HG03354 (cell line): ENCODE measurements at regions not wholly inside any gene's neighbourhood (a gene's known extent, or its start where the extent isn't known, plus 50 kb on each side); places are given as distances from the start of the nearest gene placed in this dataset.
"Not testable (repeated sequence)": the region's sequence is repeated elsewhere in the genome, so short reads cannot be mapped to it uniquely, and the experiment has no call there.

Source experiments
- ATAC-seq: cut with Tn5 transposase; IDR thresholded peaks from one replicate; pipeline ENCODE4 v1.9.1; 2021; ENCODE audit warnings: mild to moderate bottlenecking; ENCODE audit not compliant: unreplicated experiment, poor library complexity, severe bottlenecking

GRCh38 chr3:1456781-1457311 is 364.0 kb downstream of the CNTN6 start:
- no peak for ATAC-seq

DNA sequence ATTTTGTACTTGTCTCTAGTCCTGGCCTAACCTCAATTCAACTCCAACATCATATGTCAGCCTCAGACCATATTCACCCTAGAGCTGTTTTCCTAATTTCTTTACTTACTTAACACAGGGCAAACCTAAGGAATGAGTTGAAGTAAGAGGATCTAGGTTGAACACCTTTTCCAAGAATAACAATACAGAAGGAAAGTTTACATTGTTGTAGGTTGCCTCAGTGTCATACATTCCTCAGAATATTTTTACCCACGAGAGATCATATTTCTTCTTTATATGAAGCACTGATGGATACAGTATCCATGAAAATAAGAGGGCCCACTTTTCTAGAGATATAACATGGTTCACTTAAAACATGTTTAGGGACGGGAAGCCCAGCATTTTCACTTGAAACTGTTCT is 369.5 kb downstream of the CNTN6 start:
- no peak for ATAC-seq

DNA sequence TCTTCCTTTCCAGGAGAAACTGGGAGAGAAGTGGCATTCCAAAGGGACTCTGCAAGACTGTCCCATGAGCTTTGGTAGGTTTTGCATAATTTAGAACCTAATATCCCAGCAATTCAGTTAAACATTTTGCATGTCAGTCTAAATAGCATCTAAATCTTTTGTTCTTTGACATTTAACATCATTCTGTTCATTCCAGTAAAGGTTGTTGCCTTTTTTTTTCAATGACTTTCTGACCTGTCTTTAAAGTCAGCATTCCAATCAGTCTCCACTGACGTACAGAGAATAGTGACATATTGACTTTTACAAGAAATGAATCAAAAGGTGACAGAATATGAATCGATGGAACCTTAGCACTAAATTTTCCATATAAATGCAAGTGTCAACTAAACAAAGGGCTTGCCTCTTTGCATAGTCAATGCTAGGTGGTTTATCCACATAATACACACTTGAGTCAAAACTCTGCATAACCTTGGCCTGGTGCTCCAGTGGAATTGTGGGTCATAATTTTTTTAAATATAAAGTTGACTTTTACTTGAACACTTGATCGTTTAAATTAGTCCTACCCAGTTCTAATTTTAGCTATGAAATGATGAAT is 370.1 kb downstream of the CNTN6 start:
- no peak for ATAC-seq

- ATAC-seq, result not testable (repeated sequence)
These were observed 372.3 kb downstream of the CNTN6 start for GRCh38 chr3:1465091-1465490.

DNA sequence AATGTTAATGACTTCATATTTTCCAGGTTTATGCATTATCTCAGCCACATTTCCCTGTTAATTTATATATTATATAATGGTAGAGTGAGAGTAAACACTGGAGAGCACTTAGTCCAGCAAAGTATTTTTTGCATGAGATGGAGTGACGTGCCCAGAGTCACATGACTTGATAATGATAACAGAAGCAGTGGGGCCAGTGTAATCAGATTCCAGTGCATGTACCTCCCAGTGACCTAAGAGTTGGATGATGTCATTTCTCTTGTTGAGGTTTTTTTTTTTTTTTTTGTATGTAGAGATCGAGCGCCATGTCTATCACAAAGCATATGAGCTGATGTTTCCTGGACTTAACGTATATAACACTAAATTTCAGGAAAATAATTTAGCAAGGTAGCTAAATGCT is 375.3 kb downstream of the CNTN6 start:
- ATAC-seq, result no peak

DNA sequence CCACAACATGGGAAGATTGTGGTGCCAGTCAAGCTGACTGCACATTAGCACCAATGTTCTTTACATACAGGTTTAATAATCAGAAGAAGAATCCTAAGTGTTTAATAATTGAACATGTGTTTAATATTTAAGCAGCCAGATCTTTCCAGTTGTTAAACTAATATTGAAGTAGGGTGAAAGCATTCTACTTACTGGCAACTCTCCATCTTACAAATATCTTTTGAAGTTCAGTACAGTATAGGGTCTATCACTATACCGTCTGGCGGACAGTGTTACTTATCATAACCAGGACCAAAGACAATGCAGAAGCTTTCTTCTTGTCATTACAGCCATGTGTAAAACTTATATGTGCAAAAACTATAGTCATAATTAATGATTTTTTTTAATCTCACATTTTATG is 376.4 kb downstream of the CNTN6 start:
- ATAC-seq, result no peak

DNA sequence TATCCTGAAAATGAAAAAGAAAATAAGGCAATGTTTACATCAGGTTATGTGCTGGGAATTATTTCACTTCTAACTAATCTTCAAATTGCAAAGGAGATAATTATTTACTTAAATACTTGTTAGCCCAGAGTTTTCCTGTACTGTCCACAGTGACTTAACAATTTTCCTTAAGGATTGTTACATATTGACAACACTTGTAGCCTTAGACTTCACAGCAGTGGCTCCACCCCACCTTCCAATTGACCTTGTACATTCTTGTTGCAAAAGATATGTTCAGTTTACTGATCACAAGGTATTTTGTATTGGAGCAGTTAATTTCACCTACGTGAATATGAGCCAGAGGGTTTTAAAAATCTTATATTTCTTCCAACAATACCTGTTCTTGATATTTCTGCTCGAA is 376.9 kb downstream of the CNTN6 start:
- no peak for ATAC-seq

DNA sequence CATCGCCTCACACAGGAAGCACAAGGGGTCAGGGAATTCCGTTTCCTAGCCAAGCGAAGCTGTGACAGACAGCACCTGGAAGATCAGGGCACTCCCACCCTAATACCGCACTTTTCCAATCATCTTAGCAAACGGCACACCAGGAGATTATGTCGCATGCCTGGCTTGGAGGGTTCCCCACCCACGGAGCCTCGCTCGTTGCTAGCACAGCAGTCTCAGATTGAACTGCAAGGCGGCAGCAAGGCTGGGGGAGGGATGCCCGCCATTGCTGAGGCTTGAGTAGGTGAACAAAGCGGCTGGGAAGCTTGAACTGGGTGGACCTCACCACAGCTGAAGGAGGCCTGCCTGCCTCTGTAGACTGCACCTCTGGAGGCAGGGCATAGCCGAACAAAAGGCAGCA is 384.8 kb downstream of the CNTN6 start:
- ATAC-seq, result no peak

DNA sequence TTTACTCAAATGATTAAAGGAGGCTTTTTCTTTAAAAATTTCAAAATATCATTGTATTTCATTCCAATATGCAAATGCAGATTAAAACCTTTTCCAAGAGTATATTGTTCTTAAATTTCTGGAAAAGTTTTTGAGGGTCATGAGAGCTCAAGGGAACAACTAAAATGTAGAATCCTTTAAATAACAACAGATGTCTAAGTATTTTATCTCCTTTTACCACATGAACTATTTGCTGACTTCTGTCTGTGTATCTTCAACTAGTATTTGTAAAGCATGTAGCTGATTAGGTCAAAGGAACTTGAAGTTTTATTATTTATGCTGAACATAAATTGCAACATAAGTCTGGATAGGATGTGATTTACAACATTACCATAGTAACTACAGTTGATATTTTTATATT is 402.6 kb downstream of the CNTN6 start:
- no peak for ATAC-seq

- no peak for ATAC-seq
These were observed 406.9 kb downstream of the CNTN6 start for GRCh38 chr3:1499694-1500093.

- ATAC-seq, result no peak
These were observed 408.7 kb downstream of the CNTN6 start for GRCh38 chr3:1501406-1502115.

- no peak for ATAC-seq
These were observed 413.3 kb downstream of the CNTN6 start for GRCh38 chr3:1506090-1506489.

GRCh38 chr3:1513662-1514061 is 420.8 kb downstream of the CNTN6 start:
- no peak for ATAC-seq

- ATAC-seq, result no peak
These were observed 423.1 kb downstream of the CNTN6 start for GRCh38 chr3:1515882-1516281.

- ATAC-seq, result no peak
These were observed 435.0 kb downstream of the CNTN6 start for GRCh38 chr3:1527786-1528185.

DNA sequence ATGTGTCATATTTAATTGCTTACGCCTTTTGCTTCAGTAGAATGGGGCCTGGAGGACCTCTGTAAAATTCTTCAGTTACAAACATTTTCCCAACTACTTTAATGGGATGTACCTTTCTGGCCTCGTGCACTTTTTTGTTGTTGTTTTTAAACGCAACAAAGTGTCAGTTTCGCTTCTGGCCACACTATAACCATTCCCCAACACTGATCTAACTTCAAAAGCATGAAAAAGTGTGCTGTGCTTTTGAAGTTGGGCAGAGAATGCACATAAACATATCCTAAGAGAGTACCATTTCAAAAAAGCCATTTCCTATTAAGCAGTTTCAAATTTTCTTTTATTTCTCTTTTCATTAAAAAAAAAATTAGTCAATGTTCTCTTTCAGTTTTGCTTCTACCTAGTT is 435.8 kb downstream of the CNTN6 start:
- no peak for ATAC-seq

GRCh38 chr3:1529676-1530075 is 436.9 kb downstream of the CNTN6 start:
- no peak for ATAC-seq

- ATAC-seq, result no peak
These were observed 439.2 kb downstream of the CNTN6 start for GRCh38 chr3:1531981-1532380.

- ATAC-seq, result no peak
These were observed 440.2 kb downstream of the CNTN6 start for GRCh38 chr3:1532935-1533606.

- no peak for ATAC-seq
These were observed 440.9 kb downstream of the CNTN6 start for GRCh38 chr3:1533763-1534162.

DNA sequence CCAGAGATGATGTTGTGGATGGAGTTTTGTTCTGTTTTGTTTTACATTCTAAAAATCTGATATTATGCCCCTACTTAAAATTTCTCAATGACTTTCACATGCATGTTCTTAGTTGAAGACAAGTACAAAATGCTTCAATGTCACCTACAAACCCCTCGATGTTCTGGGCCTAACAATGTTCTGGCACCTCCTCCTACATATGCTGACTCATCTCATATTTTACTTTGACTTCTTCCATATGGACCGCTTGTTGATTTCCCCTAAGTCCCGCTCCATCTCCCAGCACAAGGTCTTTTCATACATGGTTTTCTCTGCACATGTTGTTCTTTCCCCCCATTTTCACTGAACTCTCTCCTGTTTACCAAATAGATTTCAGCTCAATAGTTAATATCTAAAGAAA is 441.4 kb downstream of the CNTN6 start:
- ATAC-seq, result no peak
